ENCODE measurements at regions not wholly inside any gene's neighbourhood (a gene's known extent, or its start where the extent isn't known, plus 50 kb on each side); places are given as distances from the start of the nearest gene placed in this dataset.
"Not testable (repeated sequence)": the region's sequence is repeated elsewhere in the genome, so short reads cannot be mapped to it uniquely, and the experiment has no call there.

DNA sequence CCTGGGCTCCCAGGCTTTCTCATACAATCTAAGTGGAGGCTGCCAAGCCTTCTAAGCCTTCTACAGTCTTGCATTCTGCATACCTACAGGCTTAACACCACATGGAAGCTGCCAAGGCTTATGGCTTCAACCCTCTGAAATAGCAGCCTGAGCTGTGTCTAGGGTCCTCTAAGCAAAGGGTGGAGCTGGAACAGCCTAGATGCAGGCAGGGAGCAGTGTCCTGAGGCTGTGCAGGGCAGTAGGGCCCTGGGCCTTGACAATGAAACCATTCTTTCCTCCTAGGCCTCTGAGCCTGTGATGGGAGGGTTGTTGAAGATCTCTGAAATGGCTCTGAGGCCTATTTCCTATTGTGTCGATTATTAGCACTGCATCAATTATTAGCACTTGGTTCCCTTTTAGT lies 150.9 kb upstream of the GRK3 start:
- no peak overlapping the region for H3K4me3 ChIP-seq (ENCODE audit: low read depth, low read length)
- TF ChIP-seq, protein P1, sequence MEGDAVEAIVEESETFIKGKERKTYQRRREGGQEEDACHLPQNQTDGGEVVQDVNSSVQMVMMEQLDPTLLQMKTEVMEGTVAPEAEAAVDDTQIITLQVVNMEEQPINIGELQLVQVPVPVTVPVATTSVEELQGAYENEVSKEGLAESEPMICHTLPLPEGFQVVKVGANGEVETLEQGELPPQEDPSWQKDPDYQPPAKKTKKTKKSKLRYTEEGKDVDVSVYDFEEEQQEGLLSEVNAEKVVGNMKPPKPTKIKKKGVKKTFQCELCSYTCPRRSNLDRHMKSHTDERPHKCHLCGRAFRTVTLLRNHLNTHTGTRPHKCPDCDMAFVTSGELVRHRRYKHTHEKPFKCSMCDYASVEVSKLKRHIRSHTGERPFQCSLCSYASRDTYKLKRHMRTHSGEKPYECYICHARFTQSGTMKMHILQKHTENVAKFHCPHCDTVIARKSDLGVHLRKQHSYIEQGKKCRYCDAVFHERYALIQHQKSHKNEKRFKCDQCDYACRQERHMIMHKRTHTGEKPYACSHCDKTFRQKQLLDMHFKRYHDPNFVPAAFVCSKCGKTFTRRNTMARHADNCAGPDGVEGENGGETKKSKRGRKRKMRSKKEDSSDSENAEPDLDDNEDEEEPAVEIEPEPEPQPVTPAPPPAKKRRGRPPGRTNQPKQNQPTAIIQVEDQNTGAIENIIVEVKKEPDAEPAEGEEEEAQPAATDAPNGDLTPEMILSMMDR (IDR thresholded peaks at IDR 0.05; ENCODE audit: low read depth, low read length) = no peak
- ChIA-PET POLR2A (no interaction called here), CTCF (no interaction called here)
- no peak overlapping the region for H3K27ac ChIP-seq (ENCODE audit: low read depth, low read length)
- peaks cover 7% of the 10 kb centered on the region for H3K9me3 ChIP-seq (ENCODE audit: control insufficient read depth, insufficient read depth, low read length)
- DNase-seq (ENCODE audit: low read depth, low spot score) = no peak
- H3K27me3 ChIP-seq (ENCODE audit: control insufficient read depth, insufficient read depth, low read length) = peaks cover 20% of the 10 kb centered on the region

DNA sequence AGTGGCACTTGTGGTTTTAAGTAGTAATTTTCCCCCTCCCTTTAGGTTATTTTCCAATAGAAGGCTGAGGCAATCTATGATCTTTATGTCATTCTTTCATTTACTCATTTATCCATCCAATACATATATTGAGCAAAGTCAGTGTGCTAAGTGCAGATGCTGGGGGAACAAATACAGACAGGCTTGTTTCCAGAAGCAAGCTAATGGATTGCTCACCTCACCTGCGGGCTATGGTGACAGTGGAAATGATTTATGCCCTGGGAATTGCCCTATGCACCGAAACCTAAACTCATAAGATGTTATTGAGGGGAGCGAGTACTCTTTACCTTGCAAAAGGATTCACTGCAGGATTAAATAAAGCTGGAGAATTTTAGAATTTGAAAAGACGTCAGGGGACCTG lies 148.7 kb upstream of the GRK3 start:
- POLR2A ChIA-PET; H3K27ac ChIP-seq (ENCODE audit: low read depth, low read length); CTCF ChIA-PET; DNase-seq (ENCODE audit: low read depth, low spot score); H3K4me3 ChIP-seq (ENCODE audit: low read depth, low read length); H3K9me3 ChIP-seq (ENCODE audit: control insufficient read depth, insufficient read depth, low read length): not testable (repeated sequence)
- peaks cover 37% of the 10 kb centered on the region for H3K27me3 ChIP-seq (ENCODE audit: control insufficient read depth, insufficient read depth, low read length)

DNA sequence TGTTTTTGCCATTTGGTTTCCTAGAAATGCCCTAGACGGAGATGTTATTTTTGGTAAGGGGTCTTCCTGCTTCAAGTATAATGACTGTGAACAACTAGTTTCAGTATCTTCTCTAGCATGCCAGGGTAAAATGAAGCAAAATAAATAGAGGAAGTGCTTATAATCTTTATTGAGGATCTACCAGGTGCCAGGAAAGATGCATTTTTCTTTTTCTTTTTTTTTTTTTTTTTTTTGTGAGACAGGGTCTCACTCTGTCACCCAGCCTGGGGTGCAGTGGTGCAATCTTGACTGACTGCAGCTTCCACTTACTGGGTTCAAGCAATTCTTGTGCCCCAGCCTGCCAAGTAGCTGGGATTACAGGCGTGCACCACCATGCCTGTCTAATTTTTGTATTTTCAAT lies 146.6 kb upstream of the GRK3 start:
- H3K9me3 ChIP-seq (ENCODE audit: control insufficient read depth, insufficient read depth, low read length); H3K4me3 ChIP-seq (ENCODE audit: low read depth, low read length); CTCF ChIA-PET; H3K27ac ChIP-seq (ENCODE audit: low read depth, low read length); DNase-seq (ENCODE audit: low read depth, low spot score); POLR2A ChIA-PET: not testable (repeated sequence)
- H3K27me3 ChIP-seq (ENCODE audit: control insufficient read depth, insufficient read depth, low read length) = peaks cover 52% of the 10 kb centered on the region

DNA sequence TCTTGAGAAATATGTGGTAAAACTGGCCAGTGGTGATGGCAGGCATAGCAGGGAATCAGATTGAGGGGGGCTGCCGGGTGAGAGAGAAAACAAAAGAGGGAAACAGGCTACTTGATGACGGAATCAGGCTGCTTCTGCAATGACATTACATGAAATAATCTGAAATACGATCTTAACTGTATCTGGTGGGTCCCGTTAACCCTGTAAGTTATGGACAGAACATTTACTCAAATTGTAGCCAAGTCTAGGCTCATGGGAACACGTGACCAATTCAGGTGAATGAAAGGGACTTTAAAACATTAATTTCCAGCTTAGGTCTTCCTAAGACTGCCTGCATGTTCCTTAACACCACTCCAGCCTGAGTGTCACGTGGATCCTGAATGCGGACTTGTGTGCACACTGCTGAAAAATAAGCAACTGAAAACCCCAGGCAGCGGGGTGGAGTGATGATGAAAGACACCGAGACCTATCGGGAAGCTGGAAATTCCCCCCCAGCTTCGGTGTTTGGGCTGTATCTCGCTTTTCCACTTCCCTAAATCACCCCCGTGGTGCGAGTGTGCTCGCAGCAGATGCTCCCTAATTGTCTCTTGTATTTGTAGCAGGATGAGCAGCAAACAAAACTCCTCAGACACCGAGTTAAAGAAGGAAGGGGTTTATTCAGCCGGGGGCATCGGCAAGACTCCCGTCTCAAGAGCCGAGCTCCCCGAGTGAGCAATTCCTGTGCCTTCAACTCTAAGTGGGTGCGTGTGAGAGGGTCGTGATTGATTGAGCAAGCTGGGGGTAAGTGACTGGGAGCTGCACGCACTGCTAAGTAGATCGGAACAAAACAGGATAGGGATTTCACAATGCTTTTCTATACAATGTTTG lies 145.0 kb upstream of the GRK3 start:
- DNase-seq (ENCODE audit: low read depth, low spot score) = no peak
- peaks cover 49% of the 10 kb centered on the region for H3K27me3 ChIP-seq (ENCODE audit: control insufficient read depth, insufficient read depth, low read length)
- no peak overlapping the region for H3K27ac ChIP-seq (ENCODE audit: low read depth, low read length)
- TF ChIP-seq, protein P1 (IDR thresholded peaks at IDR 0.05; ENCODE audit: low read depth, low read length) = no peak
- ChIA-PET POLR2A (no interaction called here), CTCF (interaction anchor here (1.0 kb wide), 1 partner anchor 29 kb away, joined by 4 read pairs; no protein-coding TSS in a partner anchor)
- no peaks in the 10 kb centered on the region for H3K9me3 ChIP-seq (ENCODE audit: control insufficient read depth, insufficient read depth, low read length)
- peak overlapping the region; percentile 37 for H3K4me3 ChIP-seq (ENCODE audit: low read depth, low read length)

DNA sequence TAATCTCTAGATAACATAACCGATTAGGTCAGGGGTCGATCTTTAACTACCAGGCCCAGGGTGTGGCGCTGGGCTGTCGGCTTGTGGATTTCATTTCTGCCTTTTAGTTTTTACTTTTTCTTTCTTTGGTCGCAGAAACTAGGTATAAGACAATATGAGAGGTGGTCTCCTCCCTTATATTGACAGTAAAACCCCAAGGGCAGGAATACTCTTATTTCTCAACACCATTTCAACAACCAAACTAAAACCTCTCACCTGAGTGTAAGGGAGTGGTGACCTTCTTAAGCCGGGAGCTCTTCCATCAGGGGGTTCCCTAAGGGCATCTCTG lies 144.4 kb upstream of the GRK3 start:
- H3K4me3 ChIP-seq (ENCODE audit: low read depth, low read length); POLR2A ChIA-PET; H3K9me3 ChIP-seq (ENCODE audit: control insufficient read depth, insufficient read depth, low read length); DNase-seq (ENCODE audit: low read depth, low spot score); H3K27ac ChIP-seq (ENCODE audit: low read depth, low read length): not testable (repeated sequence)
- H3K27me3 ChIP-seq (ENCODE audit: control insufficient read depth, insufficient read depth, low read length) = peaks cover 49% of the 10 kb centered on the region
- CTCF ChIA-PET = interaction anchor here (3.1 kb wide), 1 partner anchor 27 kb away, joined by 14 read pairs; no protein-coding TSS in a partner anchor

DNA sequence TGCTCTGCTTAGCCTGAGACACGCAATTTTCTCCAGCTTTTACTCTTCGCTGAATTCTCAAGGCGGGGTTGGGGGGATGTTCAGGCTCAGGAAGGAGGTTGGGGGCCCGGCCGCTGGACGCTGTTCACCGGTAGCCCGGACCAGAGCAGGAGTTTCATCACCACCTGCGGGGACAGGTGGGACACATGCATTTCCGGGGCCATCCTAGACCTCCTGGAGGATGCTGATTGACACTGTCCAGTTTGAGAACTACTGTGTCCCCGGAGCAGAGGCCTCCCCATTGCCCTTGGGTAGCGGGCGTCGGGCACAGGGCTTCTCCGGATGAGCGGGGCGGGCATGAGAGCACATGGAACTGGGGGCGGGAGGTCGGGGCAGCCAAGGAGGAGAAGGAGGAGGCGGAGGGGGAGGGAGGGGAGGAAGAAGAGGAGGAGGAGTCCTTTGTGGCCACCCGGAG lies 144.0 kb upstream of the GRK3 start:
- no peak overlapping the region for H3K27ac ChIP-seq (ENCODE audit: low read depth, low read length)
- H3K9me3 ChIP-seq (ENCODE audit: control insufficient read depth, insufficient read depth, low read length) = no peaks in the 10 kb centered on the region
- H3K4me3 ChIP-seq (ENCODE audit: low read depth, low read length) = no peak overlapping the region
- CTCF ChIA-PET = interaction anchor here (3.1 kb wide), 1 partner anchor 27 kb away, joined by 14 read pairs; no protein-coding TSS in a partner anchor
- POLR2A ChIA-PET = no interaction called here
- TF ChIP-seq, protein P1 (IDR thresholded peaks at IDR 0.05; ENCODE audit: low read depth, low read length) = no peak
- DNase-seq (ENCODE audit: low read depth, low spot score) = no peak
- peaks cover 45% of the 10 kb centered on the region for H3K27me3 ChIP-seq (ENCODE audit: control insufficient read depth, insufficient read depth, low read length)
